T-helper 9 cell (primary cell): ENCODE measurements at regions not wholly inside any gene's neighbourhood (a gene's known extent, or its start where the extent isn't known, plus 50 kb on each side); places are given as distances from the start of the nearest gene placed in this dataset.
"Not testable (repeated sequence)": the region's sequence is repeated elsewhere in the genome, so short reads cannot be mapped to it uniquely, and the experiment has no call there.

Experiments
- DNase-seq: peaks from one replicate; pipeline ENCODE4 v3.0.0-alpha.2; 2020

DNA sequence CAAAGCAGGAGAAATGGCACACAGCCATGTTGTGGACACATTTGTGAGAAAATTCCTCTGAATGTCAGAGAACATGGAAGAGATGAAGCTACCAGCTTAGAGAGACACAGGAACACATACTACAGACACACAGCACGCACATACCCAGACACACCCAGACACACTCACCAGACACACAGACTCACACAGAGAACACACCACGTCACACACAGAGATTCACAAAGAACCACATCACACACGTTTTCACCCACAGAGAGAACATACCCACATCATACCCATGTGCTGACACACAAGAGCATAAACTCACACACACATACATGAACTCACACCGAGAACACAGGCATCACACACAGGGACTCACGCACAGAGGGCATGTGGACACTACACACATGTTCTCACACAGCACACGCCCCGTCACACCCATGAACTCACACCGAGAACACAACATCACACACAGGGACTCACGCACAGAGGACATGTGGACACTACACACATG, 124.9 kb downstream of the METRNL start:
- DNase-seq, result no peak

DNA sequence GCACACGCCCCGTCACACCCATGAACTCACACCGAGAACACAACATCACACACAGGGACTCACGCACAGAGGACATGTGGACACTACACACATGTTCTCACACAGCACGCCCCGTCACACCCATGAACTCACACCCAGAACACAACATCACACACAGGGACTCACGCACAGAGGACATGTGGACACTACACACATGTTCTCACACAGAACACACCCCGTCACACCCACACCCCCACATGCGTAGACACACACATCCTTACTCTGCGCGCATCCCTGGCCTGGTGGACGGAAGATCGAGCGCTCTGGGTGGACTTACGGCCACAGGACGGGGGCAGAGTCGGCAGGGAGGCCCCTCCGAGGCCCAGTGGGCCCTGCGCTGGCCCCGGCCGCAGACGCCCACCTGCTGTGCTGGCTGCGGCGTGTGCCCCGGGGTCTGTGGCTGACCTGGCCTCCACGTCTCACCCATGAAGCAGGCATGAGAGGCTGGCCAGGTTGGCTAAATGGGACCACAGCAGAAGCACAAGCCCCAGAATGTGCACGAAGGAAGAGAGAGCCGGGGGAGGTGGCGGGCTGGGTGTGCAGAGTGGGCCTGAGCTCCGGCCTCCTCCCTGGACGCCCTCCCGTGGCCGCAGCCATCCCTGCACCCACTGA, 125.5 kb downstream of the METRNL start:
- DNase-seq, result not testable (repeated sequence)

DNA sequence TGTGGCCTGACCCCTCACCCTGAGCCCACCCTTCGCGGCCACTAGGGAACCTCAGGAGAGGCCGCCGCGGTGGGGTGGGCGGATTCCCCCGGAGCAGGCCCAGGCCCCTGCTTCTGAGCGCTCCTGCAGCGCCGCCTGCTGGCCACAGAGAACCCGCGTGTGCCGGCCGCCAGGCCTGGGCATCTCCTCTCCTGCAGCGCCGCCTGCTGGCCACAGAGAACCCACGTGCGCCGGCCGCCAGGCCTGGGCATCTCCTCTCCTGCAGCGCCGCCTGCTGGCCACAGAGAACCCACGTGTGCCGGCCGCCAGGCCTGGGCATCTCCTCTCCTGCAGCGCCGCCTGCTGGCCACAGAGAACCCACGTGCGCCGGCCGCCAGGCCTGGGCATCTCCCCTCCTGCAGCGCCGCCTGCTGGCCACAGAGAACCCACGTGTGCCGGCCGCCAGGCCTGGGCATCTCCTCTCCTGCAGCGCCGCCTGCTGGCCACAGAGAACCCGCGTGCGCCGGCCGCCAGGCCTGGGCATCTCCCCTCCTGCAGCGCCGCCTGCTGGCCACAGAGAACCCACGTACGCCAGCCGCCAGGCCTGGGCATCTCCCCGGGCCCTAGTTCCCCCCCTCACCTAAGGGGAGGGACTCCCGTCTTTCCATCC, 126.1 kb downstream of the METRNL start:
- peak; percentile 53 for DNase-seq

DNA sequence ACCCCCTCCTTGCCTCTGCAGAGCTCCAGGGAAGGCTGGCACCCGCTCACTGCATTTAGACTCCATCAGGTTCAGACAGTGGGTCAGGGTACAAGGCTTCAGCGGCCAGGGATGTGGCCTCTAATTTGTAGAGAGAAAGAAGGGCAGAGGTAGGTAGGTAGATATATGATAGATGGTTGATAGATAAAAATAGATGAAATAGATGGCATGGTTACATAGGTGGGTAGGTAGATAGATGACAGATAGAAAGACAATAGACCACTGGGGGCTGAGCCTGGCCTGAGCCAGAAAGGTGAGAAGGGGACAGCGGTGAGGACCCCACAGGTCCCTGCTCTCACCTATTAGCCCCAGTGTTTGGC, 126.6 kb downstream of the METRNL start:
- DNase-seq, result not testable (repeated sequence)

DNA sequence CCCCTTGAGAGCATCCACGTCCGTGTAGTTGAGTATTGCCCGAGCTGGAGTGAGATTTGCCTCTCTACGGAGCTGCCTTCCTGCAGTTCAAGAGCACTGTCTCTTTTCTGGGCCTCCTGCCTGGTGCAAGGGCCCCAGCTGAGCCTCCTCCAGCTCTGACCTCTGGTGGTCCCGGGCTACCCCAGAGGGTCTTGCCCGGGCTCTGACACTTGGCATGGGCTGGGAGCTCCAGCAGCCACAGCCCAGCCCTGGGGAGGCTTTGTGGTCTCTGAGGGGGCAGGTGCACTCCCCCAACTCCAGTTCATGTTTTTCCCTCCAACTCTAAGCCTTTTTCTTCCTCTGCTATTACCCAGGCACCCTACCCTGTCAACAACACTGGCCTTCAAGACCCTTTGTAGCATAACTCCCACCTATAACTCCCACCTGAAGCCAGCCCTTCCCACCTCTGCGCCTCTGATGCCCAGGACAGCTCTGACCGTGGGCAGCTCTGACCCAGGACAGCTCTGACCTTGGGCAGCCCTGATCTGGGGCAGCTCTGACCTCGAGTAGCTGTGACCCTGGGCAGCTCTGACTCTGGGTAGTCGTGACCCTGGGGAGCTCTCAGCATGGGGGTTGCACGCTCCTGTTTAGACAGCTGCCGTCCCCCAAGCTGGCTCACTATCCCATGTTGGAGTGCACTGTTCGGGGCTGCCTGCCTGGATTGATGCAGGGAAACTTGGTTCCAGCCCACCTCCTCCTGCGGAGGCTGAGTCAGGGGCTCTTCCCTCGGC, 127.6 kb downstream of the METRNL start:
- not testable (repeated sequence) for DNase-seq

DNA sequence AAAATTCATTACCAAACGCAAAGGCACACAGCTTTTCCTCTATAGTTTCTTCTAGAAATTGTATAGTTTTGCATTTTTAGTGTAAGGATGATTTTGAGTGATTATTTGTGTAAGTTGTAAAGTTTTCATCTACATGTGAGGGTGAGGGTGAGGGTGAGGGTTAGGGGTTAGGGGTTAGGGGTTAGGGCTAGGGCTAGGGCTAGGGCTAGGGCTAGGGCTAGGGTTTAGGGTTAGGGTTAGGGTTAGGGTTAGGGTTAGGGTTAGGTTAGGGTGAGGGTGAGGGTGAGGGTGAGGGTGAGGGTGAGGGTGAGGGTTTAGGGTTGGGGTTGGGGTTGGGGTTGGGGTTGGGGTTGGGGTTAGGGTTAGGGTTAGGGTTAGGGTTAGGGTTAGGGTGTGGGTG, 167.6 kb downstream of the METRNL start:
- DNase-seq, result not testable (repeated sequence)
